ENCODE measurements at regions not wholly inside any gene's neighbourhood (a gene's known extent, or its start where the extent isn't known, plus 50 kb on each side); places are given as distances from the start of the nearest gene placed in this dataset.
"Not testable (repeated sequence)": the region's sequence is repeated elsewhere in the genome, so short reads cannot be mapped to it uniquely, and the experiment has no call there.

DNA sequence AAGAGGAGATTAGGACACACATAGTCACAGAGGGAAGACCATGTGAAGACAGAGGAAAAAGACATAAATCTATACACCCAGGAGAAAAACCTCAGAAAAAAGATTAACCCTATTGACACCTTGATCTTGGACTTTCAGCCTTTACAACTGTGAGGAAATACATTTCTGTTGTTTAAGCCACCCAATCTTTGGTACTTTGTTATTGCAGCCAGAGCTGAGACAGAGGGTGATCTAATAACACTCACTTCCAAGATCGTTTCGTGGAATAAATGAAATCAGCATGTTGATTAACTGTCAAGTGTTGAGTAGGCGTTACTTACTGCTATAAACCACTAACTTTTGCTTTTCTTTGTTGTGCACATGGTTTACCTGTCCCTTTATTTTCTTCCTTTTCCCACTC is 361.2 kb upstream of the RIOK2 start:
- no peak for DNase-seq (ENCODE audit: low read depth in 2 of 2)

DNA sequence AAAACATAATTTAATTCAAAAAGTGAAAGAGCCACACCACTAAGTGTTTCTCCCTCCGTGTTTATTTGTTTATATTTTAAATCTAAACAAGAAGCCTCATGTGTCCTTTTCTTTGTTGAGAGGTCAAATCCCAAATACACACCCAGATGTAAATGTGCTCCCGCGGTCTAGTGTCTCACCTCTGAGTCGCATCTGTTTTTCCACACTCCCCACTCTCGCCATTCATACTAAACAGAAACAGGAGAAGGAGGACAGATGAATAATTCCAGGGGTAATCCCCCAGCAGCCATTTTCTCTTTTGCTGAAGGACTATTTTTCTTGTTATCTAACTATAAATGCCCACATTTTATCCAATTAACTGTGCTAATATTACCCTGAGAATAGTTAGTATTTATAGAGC is 361.6 kb upstream of the RIOK2 start:
- DNase-seq (ENCODE audit: low read depth in 2 of 2), result no peak

- no peak for DNase-seq (ENCODE audit: low read depth in 2 of 2)
Measured at GRCh38 chr5:97545446-97545845, 362.4 kb upstream of the RIOK2 start.

DNA sequence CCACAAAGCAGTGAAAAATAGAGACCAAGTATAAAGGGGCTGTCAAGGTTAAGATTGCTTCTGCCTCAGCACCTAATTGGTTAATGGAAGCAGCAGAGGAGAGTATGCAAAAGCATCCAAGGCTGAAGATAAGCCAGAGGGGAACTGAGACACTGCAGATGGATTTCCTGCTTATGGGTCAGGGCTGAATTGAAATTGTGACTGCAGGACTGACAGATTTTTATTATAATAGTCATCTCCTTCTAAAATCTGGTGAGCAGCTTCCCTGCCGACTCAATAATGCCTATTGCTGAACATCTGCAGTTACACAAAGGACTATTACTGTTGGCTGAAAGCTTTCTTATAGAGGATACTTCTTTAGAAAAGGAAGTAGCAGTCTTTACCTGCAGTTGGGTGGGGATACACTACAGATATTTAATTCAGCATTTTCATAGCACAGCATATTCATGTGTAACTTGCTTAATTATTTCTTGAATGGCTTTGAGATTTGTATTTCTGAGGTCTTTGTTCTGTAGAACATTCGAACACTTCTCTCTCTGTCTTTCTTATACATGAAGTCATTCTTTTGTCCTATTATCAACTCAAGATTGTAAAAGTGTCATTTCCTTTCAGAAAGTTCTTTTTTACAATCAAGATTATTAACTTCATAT is 363.0 kb upstream of the RIOK2 start:
- no peak for DNase-seq (ENCODE audit: low read depth in 2 of 2)

DNA sequence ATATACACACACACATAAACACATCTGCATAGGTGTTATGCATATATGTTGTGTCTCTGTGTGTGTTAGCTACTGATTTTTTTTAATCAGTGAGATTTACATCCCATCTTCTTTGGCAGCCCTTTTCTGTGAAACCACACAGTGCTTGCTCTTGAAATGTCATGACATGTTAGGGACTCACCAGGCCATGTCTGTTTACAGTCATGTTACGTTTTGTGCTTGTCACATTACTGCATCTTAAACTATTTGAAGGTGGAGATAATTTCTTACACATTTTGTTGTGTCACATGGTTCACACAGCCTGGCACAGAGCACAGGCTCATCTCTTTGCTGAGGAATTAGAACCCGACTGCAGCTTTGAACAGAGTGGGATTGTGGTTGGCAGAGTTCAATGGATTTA is 364.4 kb upstream of the RIOK2 start:
- no peak for DNase-seq (ENCODE audit: low read depth in 2 of 2)

DNA sequence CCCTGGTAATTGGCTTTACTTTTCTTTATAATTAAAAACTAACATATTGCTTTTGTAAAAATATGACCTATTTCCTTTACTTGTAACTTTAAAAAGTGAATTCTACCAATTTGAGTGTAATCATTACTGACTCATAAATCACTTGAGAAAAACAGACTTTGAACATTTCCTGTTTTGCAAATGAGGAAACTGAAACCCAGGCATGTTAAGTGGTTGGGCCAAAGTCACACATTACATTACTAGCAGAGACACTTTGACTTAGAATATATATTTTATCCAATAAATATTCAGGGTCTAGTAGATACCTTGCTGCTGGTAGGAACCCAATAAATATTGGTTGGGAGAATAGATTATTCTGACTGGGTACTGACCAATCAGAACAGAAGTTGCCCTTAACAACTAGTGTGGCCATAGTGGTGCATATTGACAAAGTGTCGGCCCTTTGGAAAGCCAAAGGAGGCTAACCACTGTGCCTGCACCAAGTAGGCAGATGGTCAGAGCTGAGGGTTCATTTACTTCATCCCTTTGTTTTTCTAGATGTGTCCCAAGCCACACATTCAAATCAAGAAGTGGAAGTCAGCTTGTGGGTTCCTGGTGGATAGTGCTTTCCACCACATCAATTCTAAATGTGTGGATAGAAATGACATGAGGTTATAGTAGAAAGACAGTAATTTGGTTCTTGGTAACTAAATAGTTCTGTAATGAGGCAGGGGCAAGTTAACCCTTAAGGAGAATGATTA is 365.1 kb upstream of the RIOK2 start:
- no peak for DNase-seq (ENCODE audit: low read depth in 2 of 2)

DNA sequence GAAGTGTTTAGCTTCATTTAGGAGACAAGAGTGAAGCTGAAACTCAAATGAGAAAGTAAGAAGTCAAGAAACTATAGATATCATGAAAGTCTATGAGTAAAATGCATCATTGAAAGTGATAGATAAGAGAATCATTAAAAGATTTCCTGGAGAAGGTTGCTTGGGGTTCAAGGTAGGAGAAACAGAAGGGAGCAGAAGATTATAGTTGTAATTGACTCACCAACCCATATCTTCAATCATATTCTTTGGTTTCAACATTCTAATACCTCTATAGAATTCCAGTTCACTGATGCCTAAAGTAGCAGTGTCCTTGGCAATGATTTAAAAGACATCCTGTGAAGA is 365.7 kb upstream of the RIOK2 start:
- DNase-seq (ENCODE audit: low read depth in 2 of 2), result no peak

DNA sequence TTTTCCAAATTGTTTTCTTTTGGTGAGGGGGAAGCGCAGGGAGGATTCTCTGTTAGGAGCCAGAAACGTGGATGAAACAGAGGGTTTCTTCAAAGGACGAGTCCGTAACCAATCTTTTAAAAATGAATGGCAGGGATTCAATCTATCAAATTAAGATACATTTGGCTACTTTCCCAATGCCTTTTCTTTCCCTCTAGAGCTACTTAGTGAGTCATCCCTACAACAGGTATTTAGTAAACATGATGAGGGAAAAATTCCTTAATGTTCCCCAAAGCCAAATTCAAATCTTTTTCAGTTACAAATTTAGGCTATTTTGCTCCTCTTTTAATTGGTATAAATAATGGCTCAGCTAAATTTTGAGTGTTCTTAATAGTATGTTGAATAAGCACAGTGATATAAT is 366.4 kb upstream of the RIOK2 start:
- no peak for DNase-seq (ENCODE audit: low read depth in 2 of 2)

DNA sequence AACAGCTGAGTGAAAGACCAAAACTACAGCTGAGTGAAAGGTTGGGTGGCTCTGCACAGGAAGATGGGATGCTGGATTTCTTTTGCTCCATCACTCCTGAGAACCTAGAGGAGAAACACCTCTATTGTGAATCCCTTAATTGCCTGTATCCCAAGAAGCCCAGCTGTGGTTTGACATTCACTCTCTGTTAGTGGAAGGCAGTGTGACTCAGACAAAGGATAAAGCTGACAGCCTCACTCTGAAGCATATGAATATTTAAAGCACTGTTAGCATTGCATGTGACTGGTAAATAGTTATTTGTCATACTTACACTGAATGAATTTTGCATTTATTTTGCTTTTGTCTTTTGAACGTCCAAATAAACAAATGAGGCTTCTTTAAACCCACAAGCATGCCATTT is 367.1 kb upstream of the RIOK2 start:
- no peak for DNase-seq (ENCODE audit: low read depth in 2 of 2)

- DNase-seq (ENCODE audit: low read depth in 2 of 2), result no peak
Measured at GRCh38 chr5:97550818-97551217, 367.8 kb upstream of the RIOK2 start.

DNA sequence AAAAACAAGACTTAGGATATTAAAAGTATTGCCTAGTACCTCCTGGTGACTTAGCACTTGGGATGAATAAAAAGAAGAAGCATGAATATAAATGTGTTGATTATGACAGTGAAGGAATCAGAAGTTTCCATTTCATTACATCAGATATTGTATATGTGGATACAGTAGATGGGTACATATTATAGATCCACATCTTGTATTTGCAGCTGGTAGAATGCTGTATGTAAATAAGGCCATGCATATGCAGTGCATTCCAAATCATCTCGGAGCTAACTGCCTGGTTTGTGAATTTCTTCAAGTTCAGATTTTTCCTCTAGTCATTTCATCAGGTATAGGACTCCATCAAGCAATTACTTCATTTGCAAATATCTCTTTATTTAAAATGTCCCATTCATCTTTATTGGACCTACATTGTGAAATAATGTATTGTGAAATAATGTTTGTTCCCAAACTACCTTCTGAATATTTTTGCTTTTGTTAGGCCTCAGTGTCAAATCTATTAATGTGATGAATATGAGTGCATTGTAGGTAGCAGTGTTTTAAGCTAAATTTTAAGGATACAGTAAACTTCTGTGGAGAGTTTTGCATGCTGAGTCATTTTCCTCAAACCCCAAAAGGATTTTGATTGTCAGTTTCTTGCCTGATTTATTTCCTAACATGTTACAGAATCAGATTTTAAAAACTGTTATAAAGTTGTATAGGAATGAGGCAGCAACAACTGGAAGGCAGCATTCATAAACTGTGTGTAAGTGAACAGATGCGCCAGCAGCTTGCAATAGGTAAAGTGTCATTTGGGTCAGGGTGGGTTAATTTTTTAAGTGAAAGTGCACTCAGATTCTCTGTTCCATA is 370.8 kb upstream of the RIOK2 start:
- DNase-seq (ENCODE audit: low read depth in 2 of 2), result no peak

DNA sequence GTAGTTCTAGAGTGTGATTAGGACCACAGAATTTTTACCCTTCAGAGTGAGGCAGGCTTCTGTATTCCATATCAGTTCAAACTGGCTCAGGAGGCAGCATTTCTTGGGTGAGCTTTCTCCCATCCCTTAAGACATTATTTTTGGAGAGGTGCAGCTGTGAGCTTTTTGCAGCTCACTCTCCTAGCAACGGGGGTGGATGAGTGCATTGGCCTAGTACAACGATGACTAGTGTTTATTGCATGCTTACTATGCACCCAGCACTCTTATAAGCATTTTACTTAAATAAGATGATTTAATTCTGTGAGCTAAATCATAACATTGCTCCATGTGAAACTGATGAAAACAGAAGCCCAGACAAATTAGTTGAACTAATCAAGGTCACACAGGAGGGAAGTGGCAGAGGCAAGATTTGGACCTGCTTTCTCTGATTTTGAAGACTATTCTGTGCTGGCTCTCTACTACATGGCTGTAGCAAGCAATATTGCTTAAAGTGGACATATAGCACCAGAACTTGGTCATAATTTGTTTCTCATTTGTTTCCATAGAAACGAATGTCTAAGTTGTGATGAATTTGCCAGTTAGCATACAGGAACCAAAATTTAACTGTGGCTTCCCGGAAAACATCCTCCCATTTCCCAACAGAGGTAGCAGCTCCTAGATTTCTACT is 372.1 kb upstream of the RIOK2 start:
- DNase-seq (ENCODE audit: low read depth in 2 of 2), result no peak

DNA sequence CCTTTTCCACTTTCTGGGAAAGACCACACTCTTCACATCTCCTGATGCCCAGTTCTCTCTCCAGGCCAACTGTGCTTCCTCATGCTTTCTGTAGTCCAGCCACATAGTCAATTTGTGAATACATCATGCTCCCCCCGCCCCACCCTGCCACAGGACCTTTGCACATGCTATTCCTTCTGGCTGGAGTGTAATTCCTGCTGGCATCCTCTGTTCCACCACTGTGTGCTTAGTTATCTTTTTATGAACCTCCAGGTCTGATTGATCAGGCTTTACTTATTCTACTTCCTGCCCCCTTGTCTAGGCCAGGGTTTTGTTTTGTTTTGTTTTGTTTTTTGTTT is 372.6 kb upstream of the RIOK2 start:
- no peak for DNase-seq (ENCODE audit: low read depth in 2 of 2)

GRCh38 chr5:97559827-97560598 is 377.0 kb upstream of the RIOK2 start:
- DNase-seq (ENCODE audit: low read depth in 2 of 2), result no peak

GRCh38 chr5:97560599-97560993 is 377.5 kb upstream of the RIOK2 start:
- DNase-seq (ENCODE audit: low read depth in 2 of 2), result no peak

GRCh38 chr5:97563050-97563657 is 380.1 kb upstream of the RIOK2 start:
- DNase-seq (ENCODE audit: low read depth in 2 of 2), result no peak

DNA sequence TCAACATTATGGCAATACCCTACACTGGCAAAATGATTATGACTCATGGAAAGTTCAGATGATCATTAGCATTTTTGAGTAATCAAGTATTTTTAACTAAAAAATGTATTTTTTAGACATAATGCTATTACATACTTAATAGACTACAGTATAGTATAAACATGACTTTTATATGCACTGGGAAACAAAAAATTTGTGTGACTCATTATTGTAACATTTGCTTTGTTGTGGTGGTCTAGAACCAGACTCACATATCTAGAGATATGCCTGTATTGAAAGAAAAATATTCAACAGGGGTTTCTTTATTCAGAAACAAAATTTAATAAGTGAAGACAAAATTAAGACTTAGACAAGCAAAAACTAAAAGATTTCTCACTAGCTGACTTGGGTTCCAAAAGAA is 385.3 kb upstream of the RIOK2 start:
- no peak for DNase-seq (ENCODE audit: low read depth in 2 of 2)

GRCh38 chr5:97570242-97570641 is 387.2 kb upstream of the RIOK2 start:
- DNase-seq (ENCODE audit: low read depth in 2 of 2), result no peak

- no peak for DNase-seq (ENCODE audit: low read depth in 2 of 2)
Measured at GRCh38 chr5:97575322-97575721, 392.3 kb upstream of the RIOK2 start.

- DNase-seq (ENCODE audit: low read depth in 2 of 2), result no peak
Measured at GRCh38 chr5:97576956-97577355, 393.9 kb upstream of the RIOK2 start.

DNA sequence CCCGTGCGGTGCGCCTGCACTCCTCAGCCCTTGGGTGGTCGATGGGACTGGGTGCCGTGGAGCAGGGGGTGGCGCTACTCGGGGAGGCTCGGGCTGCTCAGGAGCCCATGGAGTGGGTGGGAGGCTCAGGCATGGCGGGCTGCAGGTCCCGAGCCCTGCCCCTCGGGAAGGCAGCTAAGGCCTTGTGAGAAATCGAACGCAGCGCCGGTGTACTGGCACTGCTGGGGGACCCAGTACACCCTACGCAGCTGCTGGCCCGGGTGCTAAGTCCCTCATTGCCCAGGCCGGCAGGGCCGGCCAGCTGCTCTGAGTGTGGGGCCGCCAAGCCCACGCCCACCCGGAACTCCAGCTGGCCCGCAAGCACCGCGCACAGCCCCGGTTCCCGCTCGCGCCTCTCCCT is 396.9 kb upstream of the RIOK2 start:
- not testable (repeated sequence) for DNase-seq (ENCODE audit: low read depth in 2 of 2)

All from stimulated activated CD8-positive, alpha-beta memory T cell treated with anti-CD3 and anti-CD28 coated beads, Interleukin-2, amount 100 ng/mL, for 48 hours (primary cell).